C4-2B (cell line): ENCODE measurements at regions not wholly inside any gene's neighbourhood (a gene's known extent, or its start where the extent isn't known, plus 50 kb on each side); places are given as distances from the start of the nearest gene placed in this dataset.

ENCODE experiments used
- CTCF ChIP-seq: fragments of 450-650 bp; conservative IDR thresholded peaks from 2 replicates; pipeline ENCODE4 v1.5.1; 2017; ENCODE audit warnings: mild to moderate bottlenecking
- ZFX ChIP-seq: fragments of 450-650 bp; IDR thresholded peaks from 2 replicates; pipeline ENCODE4 v1.6.1; 2017

- TF ChIP-seq CTCF (no peak), ZFX (no peak)
Measured at GRCh38 chr15:46892621-46893160, 824.6 kb upstream of the SEMA6D start.
